Activated CD4-positive, alpha-beta T cell treated with anti-CD3 and anti-CD28 coated beads, Interleukin-2, amount 50 U/mL, for 16 hours (primary cell): ENCODE measurements at regions not wholly inside any gene's neighbourhood (a gene's known extent, or its start where the extent isn't known, plus 50 kb on each side); places are given as distances from the start of the nearest gene placed in this dataset.

Experiments used
- DNase-seq: peaks from one replicate; pipeline ENCODE4 v3.0.0-alpha.2; 2020

- no peak for DNase-seq
Observed at GRCh38 chr6:117169064-117169665, 96.2 kb upstream of the VGLL2 start.

DNA sequence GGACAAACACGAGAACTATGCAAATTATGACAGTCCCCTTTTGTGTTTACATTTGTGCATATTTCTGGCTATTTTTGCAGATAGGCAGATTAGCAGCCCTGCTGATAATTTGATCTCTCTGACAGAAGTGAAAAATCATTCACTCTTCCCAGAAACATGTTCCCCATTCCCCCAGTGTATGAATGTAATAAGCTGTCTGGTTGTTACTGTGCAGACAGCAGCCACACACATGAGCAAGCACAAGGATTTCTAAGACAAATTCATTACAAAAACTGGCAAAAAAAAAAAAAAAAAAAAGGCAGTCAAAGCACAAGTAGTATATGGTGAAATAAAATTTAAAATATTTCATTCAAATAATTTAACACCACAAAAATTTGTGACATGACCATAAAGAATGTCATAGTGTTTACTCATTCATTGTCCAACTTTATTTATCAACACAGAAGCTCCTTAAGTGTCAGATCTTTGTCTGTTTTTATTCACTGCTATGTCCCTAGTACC, 95.5 kb upstream of the VGLL2 start:
- DNase-seq = no peak

GRCh38 chr6:117174835-117175360, 90.5 kb upstream of the VGLL2 start:
- DNase-seq = no peak

DNA sequence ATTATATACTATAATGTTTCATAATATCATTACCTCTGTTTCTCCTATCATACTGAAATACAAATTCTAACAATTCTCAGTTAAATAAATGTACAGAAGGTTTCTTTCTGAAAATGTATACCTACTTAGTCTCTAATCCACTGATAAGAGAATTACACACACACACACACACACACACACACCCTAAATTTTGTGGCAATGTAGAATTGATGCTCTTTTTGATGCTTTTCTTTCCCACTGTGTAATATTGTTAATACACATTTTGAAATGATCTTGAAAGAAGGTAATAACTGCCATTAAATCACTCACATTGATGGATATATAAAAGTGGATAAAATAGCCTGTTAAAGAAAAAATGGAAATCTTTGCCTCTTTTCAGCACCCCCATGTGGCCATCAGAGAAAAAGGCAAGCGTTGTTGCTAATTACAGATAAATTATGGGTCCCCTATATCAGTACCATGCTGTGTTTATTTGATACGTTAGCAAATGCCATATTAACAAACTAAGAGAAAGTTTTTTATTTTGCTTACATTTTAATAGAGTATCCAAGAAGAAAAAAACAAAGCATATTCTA, 76.6 kb upstream of the VGLL2 start:
- no peak for DNase-seq

DNA sequence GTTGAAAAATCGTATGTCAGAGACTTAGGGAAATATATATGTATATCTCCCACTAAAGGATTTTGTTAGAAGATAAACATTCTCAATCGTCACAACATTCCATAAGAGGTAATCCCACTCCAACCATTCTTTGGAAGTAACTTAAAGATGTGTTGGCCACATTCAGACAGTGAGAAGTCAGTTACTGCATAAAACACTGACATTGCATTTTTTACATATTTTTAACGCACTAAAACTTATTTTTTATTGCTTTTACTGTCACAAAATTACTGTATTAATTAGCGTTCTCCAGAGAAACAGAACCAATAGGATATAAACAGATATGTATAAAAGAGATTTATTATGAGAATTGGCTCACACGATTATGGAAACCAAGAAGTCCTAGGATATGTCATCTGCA, 74.3 kb upstream of the VGLL2 start:
- no peak for DNase-seq

DNA sequence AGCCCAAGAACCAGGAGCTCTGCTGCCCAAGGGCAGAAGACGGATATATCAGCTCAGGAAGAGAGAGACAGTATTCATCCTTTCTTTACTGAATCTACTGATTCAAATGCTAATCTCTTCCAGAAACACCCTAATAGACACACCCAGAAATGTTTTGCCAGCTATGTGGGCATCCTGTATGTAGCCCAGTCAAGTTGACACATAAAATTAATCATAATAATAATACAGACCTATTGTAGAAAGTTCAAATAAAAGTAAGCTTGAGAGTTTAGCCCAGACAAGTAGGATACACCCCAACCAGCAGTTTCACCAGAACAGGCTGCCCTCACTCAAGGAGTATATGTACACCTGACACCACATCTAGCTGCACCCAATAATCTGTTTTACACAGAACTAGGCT, 73.9 kb upstream of the VGLL2 start:
- DNase-seq = no peak

DNA sequence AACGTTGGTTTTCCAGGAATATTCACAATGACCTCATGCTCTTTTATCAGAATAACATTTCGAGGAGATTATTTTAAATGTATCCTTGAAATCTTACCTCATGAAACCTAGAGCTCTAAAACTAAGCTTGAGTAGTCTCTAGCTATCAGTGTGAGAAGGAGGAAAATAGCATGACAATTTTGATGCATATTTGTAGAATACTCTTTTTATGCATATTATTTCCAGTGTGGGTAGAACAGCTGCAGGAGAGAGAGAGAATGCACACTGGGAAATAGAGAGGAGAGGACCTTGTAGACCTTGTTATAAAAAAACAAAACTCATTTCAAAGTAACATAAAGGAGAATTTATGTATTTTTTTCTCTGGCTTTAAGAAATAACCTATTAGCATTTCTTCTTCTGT, 71.1 kb upstream of the VGLL2 start:
- no peak for DNase-seq

- DNase-seq = no peak
Observed at GRCh38 chr6:117194978-117195377, 70.4 kb upstream of the VGLL2 start.

DNA sequence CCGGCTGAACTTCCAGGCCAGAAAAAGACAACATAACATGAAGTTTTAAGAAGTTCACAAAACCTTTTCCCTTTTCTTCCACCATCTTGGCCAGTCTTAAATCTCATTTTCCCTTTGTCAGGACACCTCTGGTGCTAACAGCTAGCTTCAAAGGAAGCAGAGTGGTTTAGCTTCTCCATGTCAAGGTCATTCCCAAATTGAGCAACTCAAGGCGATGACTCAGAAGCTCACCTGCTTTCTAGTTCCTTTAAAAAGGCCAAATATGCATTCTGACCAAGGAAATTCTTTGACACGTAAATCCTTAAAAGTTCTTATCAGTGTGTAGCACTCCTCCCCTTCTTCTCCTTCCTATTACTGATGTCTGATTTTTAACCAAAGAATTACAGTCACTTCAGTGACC, 69.6 kb upstream of the VGLL2 start:
- no peak for DNase-seq

GRCh38 chr6:117200067-117200466, 65.3 kb upstream of the VGLL2 start:
- no peak for DNase-seq

DNA sequence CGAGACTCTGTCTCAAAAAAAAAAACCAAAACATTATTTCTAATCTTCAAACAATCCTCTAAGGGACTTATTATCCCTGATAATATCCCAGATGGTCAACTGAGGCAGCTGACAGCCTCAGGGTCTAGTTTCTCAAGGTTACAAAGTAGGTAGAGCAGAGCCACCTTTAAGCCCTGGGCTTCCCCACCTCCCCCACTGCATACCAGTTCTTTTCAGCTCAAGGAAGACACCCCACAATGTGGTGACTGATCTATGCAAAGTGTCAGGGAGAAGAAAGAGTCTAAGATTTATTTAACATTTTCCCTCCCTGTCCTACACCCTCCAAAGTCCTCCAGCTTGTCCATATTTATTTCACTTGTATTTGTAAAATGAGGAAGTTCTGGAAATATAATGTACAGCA, 60.5 kb upstream of the VGLL2 start:
- DNase-seq = no peak

- DNase-seq = no peak
Observed at GRCh38 chr6:117205876-117206275, 59.5 kb upstream of the VGLL2 start.

- no peak for DNase-seq
Observed at GRCh38 chr6:117206522-117206921, 58.8 kb upstream of the VGLL2 start.

GRCh38 chr6:117206944-117207687, 58.2 kb upstream of the VGLL2 start:
- no peak for DNase-seq

GRCh38 chr6:117210279-117210678, 55.1 kb upstream of the VGLL2 start:
- DNase-seq = no peak

DNA sequence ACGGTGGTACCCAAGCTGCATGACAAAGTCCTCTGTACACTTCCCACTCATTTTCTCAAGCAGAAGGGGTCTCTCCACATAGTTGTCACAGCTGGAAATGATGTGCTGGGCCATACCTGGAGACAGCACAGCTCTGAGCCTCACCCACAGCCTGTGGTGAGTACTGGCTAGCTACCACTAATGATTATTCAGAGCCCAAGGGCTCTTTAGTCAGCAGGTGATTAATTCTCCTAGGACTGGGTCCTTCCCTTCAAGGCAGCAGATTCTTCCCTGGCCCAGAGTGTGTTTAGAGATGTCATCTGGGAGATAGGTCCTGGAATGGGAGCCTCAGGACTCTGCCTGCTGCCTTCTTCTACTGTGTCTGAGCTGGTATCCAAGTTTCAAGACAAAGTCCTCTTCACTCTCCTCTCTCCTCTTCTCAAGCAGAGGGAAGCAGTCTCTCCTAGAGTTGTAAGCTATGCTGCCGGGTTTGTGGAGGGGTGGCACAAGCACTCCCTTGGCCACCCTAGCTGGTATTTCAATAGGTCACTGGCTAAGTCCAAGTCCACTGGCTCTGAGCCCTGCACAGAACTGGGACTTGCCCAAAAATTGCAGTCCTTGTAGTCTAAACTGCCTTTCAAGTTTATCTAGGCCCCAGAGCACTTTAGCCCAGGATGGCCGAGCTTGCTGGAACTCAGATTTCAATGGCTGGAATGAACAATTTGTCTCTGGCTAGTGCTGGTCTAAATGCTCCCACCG, 49.8 kb upstream of the VGLL2 start:
- no peak for DNase-seq
